ENCODE measurements at regions not wholly inside any gene's neighbourhood (a gene's known extent, or its start where the extent isn't known, plus 50 kb on each side); places are given as distances from the start of the nearest gene placed in this dataset.

DNA sequence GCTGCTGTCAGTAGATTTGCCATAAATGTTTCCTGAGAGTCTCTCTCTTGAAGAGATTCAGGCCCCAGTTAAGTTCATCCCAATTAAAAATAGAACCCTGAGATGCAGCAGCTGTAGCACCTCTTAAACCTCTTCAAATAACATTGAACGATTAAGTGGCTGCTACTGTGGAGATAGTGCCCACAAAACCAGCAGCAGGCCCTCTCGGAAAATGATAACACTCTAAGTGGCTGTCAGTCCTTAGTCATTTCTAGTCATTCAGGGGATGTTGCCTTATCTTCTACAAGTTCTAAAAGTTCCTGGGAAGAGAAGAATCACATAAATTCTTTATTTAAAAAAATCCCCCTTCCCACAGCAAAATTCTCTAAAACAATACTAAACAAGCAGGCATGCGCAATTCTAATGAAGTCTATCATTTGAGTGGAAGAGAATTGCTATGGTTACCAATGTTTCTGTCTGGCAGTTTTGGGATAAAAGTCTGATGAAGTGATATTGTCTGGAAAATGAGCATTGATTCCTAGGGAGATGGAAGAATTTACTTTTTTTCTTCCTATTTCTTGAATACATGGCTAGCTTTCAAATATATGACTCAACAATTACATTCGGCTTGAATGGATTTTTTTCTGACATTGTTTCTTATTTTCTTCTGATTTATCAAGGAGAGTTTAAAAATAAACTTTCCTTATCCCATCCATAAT is 131.9 kb downstream of the TRMT11 start:
- H3K27ac Mint-ChIP-seq, result no peak overlapping the region
- H3K27me3 Mint-ChIP-seq, result no peaks in the 10 kb centered on the region
- H3K36me3 Mint-ChIP-seq, result peaks cover 7% of the 10 kb centered on the region
- no peaks in the 10 kb centered on the region for H3K36me3 ChIP-seq (ENCODE audit: control insufficient read depth in 2 of 2, extremely low read depth in 1 of 2, insufficient read depth in 1 of 2, low read length in 1 of 2)
- H3K9me3 ChIP-seq, result no peaks in the 10 kb centered on the region
- no peak overlapping the region for H3K4me3 Mint-ChIP-seq
- ChIA-PET POLR2A (no interaction called here), CTCF (no interaction called here)
- ATAC-seq (replicated peaks in 1 of 4), result no peak
- no peak for DNase-seq
- no peak overlapping the region for H3K4me3 ChIP-seq (ENCODE audit: control insufficient read depth in 1 of 2, extremely low read depth in 1 of 2, low read length in 1 of 2)
- H3K4me1 ChIP-seq (ENCODE audit: control insufficient read depth in 1 of 2, extremely low read depth in 1 of 2, insufficient read depth in 2 of 2, low read length in 2 of 2), result no peaks in the 10 kb centered on the region
- no CpG with 5 or more reads among the region's 4 CpGs for WGBS (ENCODE audit: insufficient coverage)
- H3K9me3 Mint-ChIP-seq, result no peaks in the 10 kb centered on the region
- H3K27ac ChIP-seq (ENCODE audit: low read length), result no peak overlapping the region
- H3K27me3 ChIP-seq (replicated peaks in 1 of 2; ENCODE audit: control insufficient read depth in 2 of 2, extremely low read depth in 1 of 2, insufficient read depth in 2 of 2, low read length in 1 of 2), result no peaks in the 10 kb centered on the region
- H3K4me1 Mint-ChIP-seq, result no peaks in the 10 kb centered on the region

GRCh38 chr6:126118936-126119335 is 132.6 kb downstream of the TRMT11 start:
- Mint-ChIP-seq H3K36me3 (peaks cover 7% of the 10 kb centered on the region), H3K4me3 (no peak overlapping the region), H3K27ac (no peak overlapping the region), H3K27me3 (no peaks in the 10 kb centered on the region), H3K4me1 (no peaks in the 10 kb centered on the region), H3K9me3 (no peaks in the 10 kb centered on the region)
- no peak for ATAC-seq (replicated peaks in 1 of 4)
- Histone ChIP-seq H3K27ac (ENCODE audit: low read length) (no peak overlapping the region), H3K27me3 (replicated peaks in 1 of 2; ENCODE audit: control insufficient read depth in 2 of 2, extremely low read depth in 1 of 2, insufficient read depth in 2 of 2, low read length in 1 of 2) (no peaks in the 10 kb centered on the region), H3K9me3 (no peaks in the 10 kb centered on the region), H3K36me3 (ENCODE audit: control insufficient read depth in 2 of 2, extremely low read depth in 1 of 2, insufficient read depth in 1 of 2, low read length in 1 of 2) (no peaks in the 10 kb centered on the region), H3K4me1 (ENCODE audit: control insufficient read depth in 1 of 2, extremely low read depth in 1 of 2, insufficient read depth in 2 of 2, low read length in 2 of 2) (no peaks in the 10 kb centered on the region), H3K4me3 (ENCODE audit: control insufficient read depth in 1 of 2, extremely low read depth in 1 of 2, low read length in 1 of 2) (no peak overlapping the region)
- no CpG with 5 or more reads among the region's 2 CpGs for WGBS (ENCODE audit: insufficient coverage)
- ChIA-PET CTCF (no interaction called here), POLR2A (no interaction called here)
- DNase-seq, result no peak

- Histone ChIP-seq H3K4me3 (ENCODE audit: control insufficient read depth in 1 of 2, extremely low read depth in 1 of 2, low read length in 1 of 2) (no peak overlapping the region), H3K9me3 (no peaks in the 10 kb centered on the region), H3K4me1 (ENCODE audit: control insufficient read depth in 1 of 2, extremely low read depth in 1 of 2, insufficient read depth in 2 of 2, low read length in 2 of 2) (no peaks in the 10 kb centered on the region), H3K27ac (ENCODE audit: low read length) (no peak overlapping the region), H3K27me3 (replicated peaks in 1 of 2; ENCODE audit: control insufficient read depth in 2 of 2, extremely low read depth in 1 of 2, insufficient read depth in 2 of 2, low read length in 1 of 2) (no peaks in the 10 kb centered on the region), H3K36me3 (ENCODE audit: control insufficient read depth in 2 of 2, extremely low read depth in 1 of 2, insufficient read depth in 1 of 2, low read length in 1 of 2) (no peaks in the 10 kb centered on the region)
- H3K27me3 Mint-ChIP-seq, result no peaks in the 10 kb centered on the region
- DNase-seq (no peak), ATAC-seq (replicated peaks in 1 of 4) (no peak)
- no peaks in the 10 kb centered on the region for H3K9me3 Mint-ChIP-seq
- no peak overlapping the region for H3K4me3 Mint-ChIP-seq
- H3K4me1 Mint-ChIP-seq, result no peaks in the 10 kb centered on the region
- ChIA-PET POLR2A (no interaction called here), CTCF (no interaction called here)
- no peak overlapping the region for H3K27ac Mint-ChIP-seq
- WGBS (ENCODE audit: insufficient coverage), result 88% methylated on average over 4 of the region's 4 CpGs
- peaks cover 3% of the 10 kb centered on the region for H3K36me3 Mint-ChIP-seq
These were observed 136.9 kb downstream of the TRMT11 start for GRCh38 chr6:126123226-126123625.

DNA sequence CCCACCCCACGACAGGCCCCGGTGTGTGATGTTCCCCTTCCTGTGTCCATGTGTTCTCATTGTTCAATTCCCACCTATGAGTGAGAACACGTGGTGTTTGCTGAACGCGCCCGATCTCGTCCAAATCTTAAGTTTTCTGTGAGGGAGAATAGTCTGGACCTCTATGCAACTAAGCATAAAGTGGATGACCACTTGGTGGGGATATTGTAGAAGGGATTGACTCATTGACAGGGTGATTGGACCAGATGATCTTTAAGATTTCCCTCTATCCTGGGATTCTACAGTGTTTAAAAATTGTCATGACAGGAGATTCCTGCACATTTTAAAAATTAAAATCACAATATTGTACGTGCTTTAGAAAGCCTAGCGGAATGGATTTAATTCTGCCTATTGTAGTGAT is 141.3 kb downstream of the TRMT11 start:
- H3K4me1 Mint-ChIP-seq, result no peaks in the 10 kb centered on the region
- H3K9me3 ChIP-seq, result no peaks in the 10 kb centered on the region
- H3K9me3 Mint-ChIP-seq, result no peaks in the 10 kb centered on the region
- no peak overlapping the region for H3K27ac Mint-ChIP-seq
- H3K4me3 Mint-ChIP-seq, result no peak overlapping the region
- no CpG with 5 or more reads among the region's 9 CpGs for WGBS (ENCODE audit: insufficient coverage)
- H3K36me3 ChIP-seq (ENCODE audit: control insufficient read depth in 2 of 2, extremely low read depth in 1 of 2, insufficient read depth in 1 of 2, low read length in 1 of 2), result no peaks in the 10 kb centered on the region
- no peak overlapping the region for H3K27ac ChIP-seq (ENCODE audit: low read length)
- H3K4me3 ChIP-seq (ENCODE audit: control insufficient read depth in 1 of 2, extremely low read depth in 1 of 2, low read length in 1 of 2), result no peak overlapping the region
- no peaks in the 10 kb centered on the region for H3K27me3 Mint-ChIP-seq
- POLR2A ChIA-PET, result no interaction called here
- no peaks in the 10 kb centered on the region for H3K27me3 ChIP-seq (replicated peaks in 1 of 2; ENCODE audit: control insufficient read depth in 2 of 2, extremely low read depth in 1 of 2, insufficient read depth in 2 of 2, low read length in 1 of 2)
- ATAC-seq (replicated peaks in 1 of 4), result no peak
- peaks cover 31% of the 10 kb centered on the region for H3K36me3 Mint-ChIP-seq
- no peak for DNase-seq
- CTCF ChIA-PET, result no interaction called here
- no peaks in the 10 kb centered on the region for H3K4me1 ChIP-seq (ENCODE audit: control insufficient read depth in 1 of 2, extremely low read depth in 1 of 2, insufficient read depth in 2 of 2, low read length in 2 of 2)

- no peak overlapping the region for H3K4me3 ChIP-seq (ENCODE audit: control insufficient read depth in 1 of 2, extremely low read depth in 1 of 2, low read length in 1 of 2)
- Mint-ChIP-seq H3K9me3 (peaks cover 8 to 24% (median 8%) of the 10 kb centered on the region in 3 donors), H3K4me3 (no peak overlapping the region), H3K27ac (no peak overlapping the region), H3K27me3 (no peaks in the 10 kb centered on the region), H3K4me1 (no peaks in the 10 kb centered on the region), H3K36me3 (peaks cover 36% of the 10 kb centered on the region)
- no peaks in the 10 kb centered on the region for H3K4me1 ChIP-seq (ENCODE audit: control insufficient read depth in 1 of 2, extremely low read depth in 1 of 2, insufficient read depth in 2 of 2, low read length in 2 of 2)
- peaks cover 4% of the 10 kb centered on the region for H3K9me3 ChIP-seq
- no peaks in the 10 kb centered on the region for H3K27me3 ChIP-seq (replicated peaks in 1 of 2; ENCODE audit: control insufficient read depth in 2 of 2, extremely low read depth in 1 of 2, insufficient read depth in 2 of 2, low read length in 1 of 2)
- POLR2A ChIA-PET, result no interaction called here
- DNase-seq (no peak), ATAC-seq (replicated peaks in 1 of 4) (no peak)
- WGBS (ENCODE audit: insufficient coverage), result 60% methylated on average over 2 of the region's 2 CpGs
- CTCF ChIA-PET, result no interaction called here
- H3K27ac ChIP-seq (ENCODE audit: low read length), result no peak overlapping the region
- no peaks in the 10 kb centered on the region for H3K36me3 ChIP-seq (ENCODE audit: control insufficient read depth in 2 of 2, extremely low read depth in 1 of 2, insufficient read depth in 1 of 2, low read length in 1 of 2)
These were observed 144.9 kb downstream of the TRMT11 start for GRCh38 chr6:126131246-126131645.

DNA sequence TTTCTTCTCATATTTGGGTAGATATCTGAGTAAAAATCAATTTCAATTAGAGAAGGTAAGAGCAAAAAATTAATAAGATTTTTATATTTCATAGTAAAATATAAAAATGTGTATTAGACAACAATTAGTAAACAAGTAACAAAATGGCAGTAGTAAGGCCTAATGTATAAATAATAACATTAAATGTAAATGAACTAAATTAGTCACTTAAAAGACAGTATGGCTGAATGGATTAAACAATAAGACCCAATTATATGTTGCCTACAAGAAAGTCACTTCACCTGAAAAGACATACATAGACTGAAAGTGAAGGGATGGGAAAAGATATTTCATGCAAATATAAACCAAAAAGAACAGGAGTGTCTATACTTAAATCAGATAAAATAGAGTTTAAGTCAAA is 147.6 kb downstream of the TRMT11 start:
- Mint-ChIP-seq H3K4me1 (no peaks in the 10 kb centered on the region), H3K36me3 (peaks cover 29% of the 10 kb centered on the region), H3K27me3 (no peaks in the 10 kb centered on the region), H3K27ac (no peak overlapping the region), H3K4me3 (no peak overlapping the region), H3K9me3 (peaks cover 8 to 28% (median 8%) of the 10 kb centered on the region in 3 donors)
- Histone ChIP-seq H3K27me3 (replicated peaks in 1 of 2; ENCODE audit: control insufficient read depth in 2 of 2, extremely low read depth in 1 of 2, insufficient read depth in 2 of 2, low read length in 1 of 2) (no peaks in the 10 kb centered on the region), H3K36me3 (ENCODE audit: control insufficient read depth in 2 of 2, extremely low read depth in 1 of 2, insufficient read depth in 1 of 2, low read length in 1 of 2) (no peaks in the 10 kb centered on the region), H3K4me1 (ENCODE audit: control insufficient read depth in 1 of 2, extremely low read depth in 1 of 2, insufficient read depth in 2 of 2, low read length in 2 of 2) (no peaks in the 10 kb centered on the region), H3K27ac (ENCODE audit: low read length) (no peak overlapping the region), H3K9me3 (peaks cover 4% of the 10 kb centered on the region), H3K4me3 (ENCODE audit: control insufficient read depth in 1 of 2, extremely low read depth in 1 of 2, low read length in 1 of 2) (no peak overlapping the region)
- ChIA-PET POLR2A (no interaction called here), CTCF (no interaction called here)
- no peak for ATAC-seq (replicated peaks in 1 of 4)
- DNase-seq, result no peak

DNA sequence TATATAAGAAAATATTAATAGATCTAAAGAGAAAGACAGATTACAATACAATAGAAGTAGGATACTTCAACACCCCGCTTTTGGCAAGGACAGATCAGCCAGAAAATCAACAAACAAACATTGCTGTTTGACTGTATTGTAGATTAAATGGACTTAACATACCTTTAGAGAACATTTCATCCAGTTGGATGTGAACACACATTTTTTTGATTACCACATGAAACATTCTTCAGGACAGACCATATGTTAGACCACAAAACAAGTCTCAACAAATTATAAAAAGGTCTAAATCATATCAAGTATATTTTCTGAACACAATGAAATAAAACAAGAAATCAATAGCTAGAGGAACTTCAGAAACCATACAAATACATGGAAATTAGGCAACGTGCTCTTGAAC is 148.2 kb downstream of the TRMT11 start:
- ATAC-seq (replicated peaks in 1 of 4) (no peak), DNase-seq (no peak)
- H3K27me3 Mint-ChIP-seq, result no peaks in the 10 kb centered on the region
- no peaks in the 10 kb centered on the region for H3K4me1 ChIP-seq (ENCODE audit: control insufficient read depth in 1 of 2, extremely low read depth in 1 of 2, insufficient read depth in 2 of 2, low read length in 2 of 2)
- WGBS (ENCODE audit: insufficient coverage), result no CpG with 5 or more reads among the region's 2 CpGs
- peaks cover 4% of the 10 kb centered on the region for H3K9me3 ChIP-seq
- no peaks in the 10 kb centered on the region for H3K4me1 Mint-ChIP-seq
- no peak overlapping the region for H3K4me3 Mint-ChIP-seq
- H3K4me3 ChIP-seq (ENCODE audit: control insufficient read depth in 1 of 2, extremely low read depth in 1 of 2, low read length in 1 of 2), result no peak overlapping the region
- peaks cover 8 to 28% (median 8%) of the 10 kb centered on the region in 3 donors for H3K9me3 Mint-ChIP-seq
- no peaks in the 10 kb centered on the region for H3K36me3 ChIP-seq (ENCODE audit: control insufficient read depth in 2 of 2, extremely low read depth in 1 of 2, insufficient read depth in 1 of 2, low read length in 1 of 2)
- POLR2A ChIA-PET, result no interaction called here
- H3K27me3 ChIP-seq (replicated peaks in 1 of 2; ENCODE audit: control insufficient read depth in 2 of 2, extremely low read depth in 1 of 2, insufficient read depth in 2 of 2, low read length in 1 of 2), result no peaks in the 10 kb centered on the region
- H3K27ac Mint-ChIP-seq, result no peak overlapping the region
- CTCF ChIA-PET, result no interaction called here
- peaks cover 28% of the 10 kb centered on the region for H3K36me3 Mint-ChIP-seq
- no peak overlapping the region for H3K27ac ChIP-seq (ENCODE audit: low read length)
